Islet of Langerhans (tissue), 1 donor: ENCODE measurements at regions not wholly inside any gene's neighbourhood (a gene's known extent, or its start where the extent isn't known, plus 50 kb on each side); places are given as distances from the start of the nearest gene placed in this dataset.

Experiments used
- FAIRE-seq: peaks from one replicate; lab custom pipeline; 2011; peaks lifted over from hg19 to GRCh38; lab: Jason Lieb, UNC

GRCh38 chr2:120401275-120402066 is 55.5 kb downstream of the INHBB start:
- no peak for FAIRE-seq

- no peak for FAIRE-seq
Measured at GRCh38 chr2:120402067-120402433, 56.1 kb downstream of the INHBB start.

- no peak for FAIRE-seq
Measured at GRCh38 chr2:120402508-120402907, 56.6 kb downstream of the INHBB start.

GRCh38 chr2:120403261-120403660 is 57.3 kb downstream of the INHBB start:
- no peak for FAIRE-seq

- FAIRE-seq, result no peak
Measured at GRCh38 chr2:120403676-120404075, 57.7 kb downstream of the INHBB start.

- no peak for FAIRE-seq
Measured at GRCh38 chr2:120404274-120404673, 58.3 kb downstream of the INHBB start.

GRCh38 chr2:120404941-120405758 is 59.2 kb downstream of the INHBB start:
- no peak for FAIRE-seq

GRCh38 chr2:120405759-120406099 is 59.8 kb downstream of the INHBB start:
- no peak for FAIRE-seq

- no peak for FAIRE-seq
Measured at GRCh38 chr2:120406566-120406965, 60.6 kb downstream of the INHBB start.

- FAIRE-seq, result no peak
Measured at GRCh38 chr2:120410487-120410886, 64.6 kb downstream of the INHBB start.

GRCh38 chr2:120415060-120415459 is 69.1 kb downstream of the INHBB start:
- FAIRE-seq, result no peak

- FAIRE-seq, result no peak
Measured at GRCh38 chr2:120415728-120416509, 70.0 kb downstream of the INHBB start.

GRCh38 chr2:120418174-120418787 is 72.3 kb downstream of the INHBB start:
- no peak for FAIRE-seq

GRCh38 chr2:120419073-120419472 is 73.1 kb downstream of the INHBB start:
- no peak for FAIRE-seq

- no peak for FAIRE-seq
Measured at GRCh38 chr2:120419955-120420354, 74.0 kb downstream of the INHBB start.

- no peak for FAIRE-seq
Measured at GRCh38 chr2:120421126-120421829, 75.3 kb downstream of the INHBB start.

GRCh38 chr2:120421830-120422175 is 75.9 kb downstream of the INHBB start:
- FAIRE-seq, result no peak

GRCh38 chr2:120422465-120423160 is 76.7 kb downstream of the INHBB start:
- no peak for FAIRE-seq

GRCh38 chr2:120423167-120423943 is 77.4 kb downstream of the INHBB start:
- FAIRE-seq, result no peak

GRCh38 chr2:120424274-120424796 is 78.4 kb downstream of the INHBB start:
- no peak for FAIRE-seq
